Keratinocyte (primary cell): ENCODE measurements at regions not wholly inside any gene's neighbourhood (a gene's known extent, or its start where the extent isn't known, plus 50 kb on each side); places are given as distances from the start of the nearest gene placed in this dataset.

Experiments used
- EZH2 ChIP-seq: IDR thresholded peaks from one replicate; pipeline ENCODE4 v1.6.1; 2012; ENCODE audit warnings: inconsistent platforms, mild to moderate bottlenecking, low read length, moderate library complexity
- TF ChIP-seq, protein P1 (sequence below), 3 experiments: IDR thresholded peaks in 1 of 3; conservative IDR thresholded peaks in 1 of 3; optimal IDR thresholded peaks in 1 of 3; 2 replicates in 2 of 3; 3 replicates in 1 of 3; pipeline versions ENCODE3 to v1.5.1; 2011; ENCODE audit warnings: low read length in 3 of 3, mild to moderate bottlenecking in 3 of 3, moderate library complexity in 2 of 3, control low read depth in 1 of 3, inconsistent platforms in 1 of 3; ENCODE audit not compliant: insufficient read depth in 2 of 3; ENCODE audit errors: extremely low read depth in 1 of 3

DNA sequence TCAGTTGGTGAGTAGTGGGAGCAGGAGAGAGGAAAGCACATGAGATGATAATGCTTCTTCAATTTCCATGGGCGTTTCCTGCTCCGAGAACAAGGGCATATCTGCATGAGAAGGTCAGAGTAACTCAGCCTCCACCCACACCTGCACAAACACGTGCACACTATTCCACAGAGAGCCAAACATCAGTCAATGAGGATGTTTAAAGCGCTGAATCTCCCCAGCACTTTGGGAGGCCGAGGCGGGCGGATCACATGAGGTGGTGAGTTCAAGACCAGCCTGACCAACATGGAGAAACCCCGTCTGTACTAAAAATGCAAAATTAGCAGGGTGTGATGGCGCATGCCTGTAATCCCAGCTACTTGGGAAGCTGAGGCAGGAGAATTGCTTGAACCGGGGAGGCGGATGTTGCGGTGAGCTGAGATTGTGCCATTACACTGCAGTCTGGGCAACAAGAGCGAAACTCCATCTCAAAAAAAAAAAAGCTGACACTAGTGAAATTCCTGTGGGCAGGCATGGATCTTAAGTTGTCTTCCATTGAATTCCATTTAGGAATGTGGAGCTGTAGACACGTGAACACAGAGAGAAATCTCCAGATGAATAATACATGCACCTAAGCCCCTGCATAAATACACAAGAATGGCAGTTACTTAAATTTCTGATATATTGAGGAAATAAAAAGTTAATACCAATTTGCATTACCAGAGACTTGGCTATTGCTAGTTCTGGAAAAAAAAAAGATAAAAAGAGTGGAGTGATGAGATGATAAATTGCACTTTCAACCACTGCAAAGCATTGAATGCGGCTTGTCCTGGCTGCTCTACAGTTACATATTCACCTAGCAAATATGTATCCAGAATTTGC lies 1097.4 kb upstream of the TMEM132C start:
- TF ChIP-seq, protein P1, sequence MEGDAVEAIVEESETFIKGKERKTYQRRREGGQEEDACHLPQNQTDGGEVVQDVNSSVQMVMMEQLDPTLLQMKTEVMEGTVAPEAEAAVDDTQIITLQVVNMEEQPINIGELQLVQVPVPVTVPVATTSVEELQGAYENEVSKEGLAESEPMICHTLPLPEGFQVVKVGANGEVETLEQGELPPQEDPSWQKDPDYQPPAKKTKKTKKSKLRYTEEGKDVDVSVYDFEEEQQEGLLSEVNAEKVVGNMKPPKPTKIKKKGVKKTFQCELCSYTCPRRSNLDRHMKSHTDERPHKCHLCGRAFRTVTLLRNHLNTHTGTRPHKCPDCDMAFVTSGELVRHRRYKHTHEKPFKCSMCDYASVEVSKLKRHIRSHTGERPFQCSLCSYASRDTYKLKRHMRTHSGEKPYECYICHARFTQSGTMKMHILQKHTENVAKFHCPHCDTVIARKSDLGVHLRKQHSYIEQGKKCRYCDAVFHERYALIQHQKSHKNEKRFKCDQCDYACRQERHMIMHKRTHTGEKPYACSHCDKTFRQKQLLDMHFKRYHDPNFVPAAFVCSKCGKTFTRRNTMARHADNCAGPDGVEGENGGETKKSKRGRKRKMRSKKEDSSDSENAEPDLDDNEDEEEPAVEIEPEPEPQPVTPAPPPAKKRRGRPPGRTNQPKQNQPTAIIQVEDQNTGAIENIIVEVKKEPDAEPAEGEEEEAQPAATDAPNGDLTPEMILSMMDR (optimal IDR thresholded peaks at IDR 0.05 in 1 of 3, IDR thresholded peaks at IDR 0.05 in 1 of 3, conservative IDR thresholded peaks at IDR 0.05 in 1 of 3; ENCODE audit: extremely low read depth in 1 of 3, insufficient read depth in 2 of 3, low read length in 3 of 3) = no peak
- no peak for TF ChIP-seq EZH2
